Spinal cord (tissue), 9 donors: ENCODE measurements at regions not wholly inside any gene's neighbourhood (a gene's known extent, or its start where the extent isn't known, plus 50 kb on each side); places are given as distances from the start of the nearest gene placed in this dataset.
A peak's percentile ranks its signal among the peaks of the same experiment; 100 is the strongest.

Experiments
- DNase-seq, 6 donors: peaks; one replicate each; pipeline versions ENCODE4 v3.0.0 to v3.0.0-alpha.2; 2013 to 2015; ENCODE audit warnings: low spot score in 6 of 6, low read depth in 4 of 6
- H3K27ac ChIP-seq: one replicate; pipeline ENCODE4 v1.5.1; 2013; ENCODE audit warnings: low read depth, low read length, control low read depth
- H3K27me3 ChIP-seq: one replicate; pipeline ENCODE4 v1.6.1; 2013; ENCODE audit warnings: low read length; ENCODE audit not compliant: control insufficient read depth, insufficient read depth
- H3K36me3 ChIP-seq: one replicate; pipeline ENCODE4 v1.6.1; 2013; ENCODE audit warnings: low read length; ENCODE audit not compliant: control insufficient read depth, insufficient read depth
- H3K4me1 ChIP-seq: one replicate; pipeline ENCODE4 v1.6.1; 2013; ENCODE audit warnings: low read length; ENCODE audit not compliant: control insufficient read depth, insufficient read depth
- H3K4me3 ChIP-seq: one replicate; pipeline ENCODE4 v1.5.1; 2013; ENCODE audit warnings: low read depth, low read length, control low read depth
- H3K9me3 ChIP-seq: one replicate; pipeline ENCODE4 v1.6.1; 2013; ENCODE audit warnings: low read length; ENCODE audit not compliant: control insufficient read depth, insufficient read depth
- WGBS: methylation state at CpG from one replicate; pipeline ENCODE4 v1.1.5; 2013; ENCODE audit warnings: missing lambda C conversion rate; ENCODE audit not compliant: insufficient coverage; 5-methylcytosine and 5-hydroxymethylcytosine counted together
- donor health status: healthy.

DNA sequence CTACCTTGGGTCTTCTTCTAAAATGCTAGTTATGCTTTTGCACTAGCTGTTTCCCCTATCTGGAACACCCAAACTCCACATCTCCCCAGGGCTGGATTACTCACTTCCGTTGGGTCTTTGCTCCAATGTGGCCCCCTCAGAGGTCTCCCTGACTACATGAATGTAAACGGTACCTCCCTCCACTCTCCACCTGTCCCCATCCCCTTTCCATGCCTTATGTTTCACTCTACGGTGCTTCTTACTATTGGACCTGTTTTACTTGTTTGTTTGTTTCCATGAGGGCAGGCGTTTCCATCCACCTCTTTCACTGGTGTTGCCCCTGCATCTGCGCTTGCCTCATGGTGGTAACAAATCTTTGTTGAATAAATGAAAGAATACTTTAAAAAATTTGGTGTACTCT lies 256.4 kb downstream of the SNAPC1 start:
- Histone ChIP-seq H3K4me3 (no peak overlapping the region), H3K27me3 (no peaks in the 10 kb centered on the region), H3K36me3 (no peaks in the 10 kb centered on the region), H3K9me3 (no peaks in the 10 kb centered on the region), H3K4me1 (no peaks in the 10 kb centered on the region), H3K27ac (no peak overlapping the region)
- WGBS = 92% methylated on average over 2 of the region's 5 CpGs
- DNase-seq = no peak

DNA sequence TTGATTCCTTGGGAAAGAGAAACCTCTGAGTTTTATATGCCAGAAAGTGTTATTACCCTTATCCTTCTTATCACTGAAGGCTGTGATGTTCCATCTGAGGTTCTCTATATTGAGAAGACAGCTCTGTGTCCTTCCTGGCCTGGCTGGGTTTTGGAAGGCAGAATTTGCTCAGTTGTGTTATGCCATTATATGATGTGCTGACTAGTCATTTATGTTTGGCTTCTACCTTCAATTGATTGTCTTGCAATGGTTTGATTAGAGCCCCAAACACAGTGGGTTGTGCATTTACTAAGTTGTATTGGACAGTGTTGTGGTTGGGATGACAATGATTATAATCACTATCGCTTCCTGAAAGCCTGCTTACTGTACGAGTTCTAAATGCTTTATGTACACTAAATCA lies 265.7 kb downstream of the SNAPC1 start:
- H3K27ac ChIP-seq = no peak overlapping the region
- no CpG with 5 or more reads among the region's 2 CpGs for WGBS
- H3K9me3 ChIP-seq = no peaks in the 10 kb centered on the region
- H3K4me3 ChIP-seq = no peak overlapping the region
- DNase-seq = no peak
- H3K4me1 ChIP-seq = peaks cover 4% of the 10 kb centered on the region
- H3K36me3 ChIP-seq = no peaks in the 10 kb centered on the region
- no peaks in the 10 kb centered on the region for H3K27me3 ChIP-seq

DNA sequence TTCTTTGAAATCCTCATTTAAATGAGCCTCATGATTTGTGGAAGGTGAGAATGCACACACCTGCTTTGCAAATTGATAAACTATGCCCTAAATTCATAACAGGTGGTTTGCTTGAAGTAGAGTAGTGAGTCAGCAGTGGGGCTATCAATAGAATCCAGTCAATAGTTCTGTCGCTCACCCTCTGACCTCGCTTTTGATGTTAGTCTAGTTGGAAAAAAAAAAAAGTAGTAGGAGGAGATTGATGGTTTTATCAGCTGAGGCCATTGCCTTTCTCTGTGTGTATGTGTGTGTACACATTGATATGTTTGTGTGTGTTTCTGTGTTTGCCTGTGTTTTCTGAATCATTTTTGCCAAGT lies 267.3 kb downstream of the SNAPC1 start:
- no peak overlapping the region for H3K4me3 ChIP-seq
- WGBS = no CpG with 5 or more reads among the region's 2 CpGs
- no peaks in the 10 kb centered on the region for H3K36me3 ChIP-seq
- H3K27ac ChIP-seq = no peak overlapping the region
- DNase-seq = no peak
- H3K4me1 ChIP-seq = peaks cover 4% of the 10 kb centered on the region
- no peaks in the 10 kb centered on the region for H3K27me3 ChIP-seq
- no peaks in the 10 kb centered on the region for H3K9me3 ChIP-seq

DNA sequence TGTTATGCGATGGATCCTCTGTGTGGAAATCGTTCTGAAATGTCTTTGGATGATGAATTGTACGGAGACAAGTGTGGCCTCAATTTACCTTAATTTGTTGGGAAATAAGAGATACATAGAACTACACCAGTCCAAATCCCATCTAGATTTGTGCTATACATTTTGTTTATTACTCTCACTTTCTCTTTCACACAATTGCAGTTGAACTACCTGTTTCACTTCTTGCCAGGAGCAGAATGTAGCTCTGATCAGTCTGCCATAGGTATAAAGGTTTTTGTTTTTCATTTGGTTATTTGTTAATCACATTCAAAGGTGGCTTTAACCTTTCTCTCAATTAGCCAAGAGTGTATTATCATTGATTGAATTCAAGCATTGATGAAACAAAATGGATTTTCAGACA lies 268.2 kb downstream of the SNAPC1 start:
- H3K4me1 ChIP-seq = peaks cover 4% of the 10 kb centered on the region

DNA sequence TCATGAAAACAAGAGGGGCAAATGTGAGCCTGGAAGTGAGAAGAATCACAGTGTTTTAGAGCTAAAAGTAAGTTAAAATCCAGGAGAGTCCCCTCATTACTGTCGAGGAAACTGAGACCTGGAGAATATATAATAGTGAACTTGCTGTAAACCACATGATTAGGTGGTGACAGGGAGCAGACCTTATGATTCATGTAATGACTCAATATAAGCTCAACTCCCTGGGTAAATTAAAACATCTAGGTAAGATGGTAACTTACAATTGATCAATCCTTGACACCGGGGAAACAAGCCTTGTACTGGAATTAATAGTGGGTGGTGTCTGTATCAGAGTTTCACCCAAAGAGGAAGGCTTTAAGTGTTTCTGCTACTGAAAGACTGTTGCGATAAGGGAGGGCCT lies 269.3 kb downstream of the SNAPC1 start:
- H3K4me1 ChIP-seq = peaks cover 4% of the 10 kb centered on the region
- 75% methylated on average over 1 of the region's 3 CpGs for WGBS

More for the DNA sequence above, 268.2 kb downstream of the SNAPC1 start:
- DNase-seq = no peak
- Histone ChIP-seq H3K4me3 (no peak overlapping the region), H3K27ac (no peak overlapping the region), H3K27me3 (no peaks in the 10 kb centered on the region), H3K36me3 (no peaks in the 10 kb centered on the region), H3K9me3 (no peaks in the 10 kb centered on the region)
- WGBS = no CpG with 5 or more reads among the region's 3 CpGs

DNA sequence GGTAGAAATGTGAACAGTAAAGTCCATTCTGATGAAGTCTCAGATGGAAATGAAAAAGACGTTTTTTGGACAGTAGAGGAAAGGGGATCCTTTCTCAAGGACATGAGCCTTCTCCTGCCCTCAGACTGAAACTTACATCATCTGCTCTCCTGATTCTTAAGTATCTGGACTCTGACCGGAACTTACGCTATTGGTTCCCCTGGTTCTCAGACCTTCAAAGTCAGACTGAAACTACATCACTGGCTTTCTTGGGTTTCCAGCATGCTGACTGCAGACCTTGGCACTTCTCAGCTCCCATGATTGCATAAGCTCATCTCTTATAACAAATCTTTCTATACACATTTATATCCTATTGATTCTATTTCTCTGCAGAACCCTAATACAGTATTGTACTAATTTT lies 291.0 kb downstream of the SNAPC1 start:
- Histone ChIP-seq H3K9me3 (no peaks in the 10 kb centered on the region), H3K4me1 (no peaks in the 10 kb centered on the region), H3K36me3 (no peaks in the 10 kb centered on the region), H3K4me3 (no peak overlapping the region), H3K27ac (no peak overlapping the region), H3K27me3 (no peaks in the 10 kb centered on the region)
- whole genome bisulfite sequencing = 94% methylated on average over 3 of the region's 3 CpGs
- no peak for DNase-seq

More for the DNA sequence above, 269.3 kb downstream of the SNAPC1 start:
- Histone ChIP-seq H3K9me3 (no peaks in the 10 kb centered on the region), H3K27me3 (no peaks in the 10 kb centered on the region), H3K36me3 (no peaks in the 10 kb centered on the region), H3K27ac (no peak overlapping the region), H3K4me3 (no peak overlapping the region)
- DNase-seq = no peak

DNA sequence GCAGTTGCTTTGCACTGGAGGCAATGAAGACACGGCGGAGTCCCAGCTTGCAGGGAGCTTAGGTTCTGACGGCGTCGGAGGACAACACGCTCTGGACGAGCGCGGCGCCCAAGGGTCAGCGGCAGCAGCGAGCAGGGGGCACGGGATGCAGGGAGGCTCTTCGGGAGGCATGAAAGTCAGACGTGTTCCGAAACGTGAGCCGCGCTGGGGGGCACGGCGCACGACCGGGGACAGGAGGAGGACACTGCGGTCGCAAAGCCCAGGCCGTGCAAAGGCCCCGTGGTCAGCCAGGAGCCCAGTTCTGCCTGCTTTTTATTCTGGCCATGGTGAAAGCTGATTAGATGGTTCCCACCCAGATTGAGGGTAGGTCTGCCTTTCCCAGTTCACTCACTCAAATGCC lies 294.6 kb downstream of the SNAPC1 start:
- Histone ChIP-seq H3K27ac (no peak overlapping the region), H3K4me3 (no peak overlapping the region), H3K9me3 (no peaks in the 10 kb centered on the region), H3K4me1 (no peaks in the 10 kb centered on the region), H3K27me3 (no peaks in the 10 kb centered on the region), H3K36me3 (no peaks in the 10 kb centered on the region)
- WGBS = 93% methylated on average over 26 of the region's 27 CpGs
- no peak for DNase-seq

DNA sequence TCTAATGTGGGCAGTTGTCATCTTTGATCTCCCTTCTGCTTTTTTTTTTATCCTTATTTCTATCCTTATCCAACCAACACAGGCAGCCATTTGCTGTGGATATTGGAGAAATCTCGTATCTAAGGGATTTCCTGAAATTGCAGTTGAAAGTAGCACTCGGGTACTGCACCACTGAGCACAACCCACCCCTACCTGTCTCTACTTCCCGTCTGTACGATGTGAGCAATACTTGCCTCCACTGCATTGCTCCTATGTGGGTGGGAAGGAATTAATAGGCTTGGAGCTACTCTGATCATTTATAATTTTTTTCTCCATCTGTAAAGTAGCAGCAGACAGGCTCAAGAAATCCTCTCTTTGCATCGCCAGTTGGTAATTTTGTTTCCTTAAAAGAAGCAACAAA lies 300.4 kb downstream of the SNAPC1 start:
- WGBS = no CpG with 5 or more reads among the region's 5 CpGs
- H3K27me3 ChIP-seq = no peaks in the 10 kb centered on the region
- no peaks in the 10 kb centered on the region for H3K4me1 ChIP-seq
- DNase-seq = no peak
- H3K36me3 ChIP-seq = no peaks in the 10 kb centered on the region
- H3K27ac ChIP-seq = no peak overlapping the region
- no peaks in the 10 kb centered on the region for H3K9me3 ChIP-seq
- no peak overlapping the region for H3K4me3 ChIP-seq

DNA sequence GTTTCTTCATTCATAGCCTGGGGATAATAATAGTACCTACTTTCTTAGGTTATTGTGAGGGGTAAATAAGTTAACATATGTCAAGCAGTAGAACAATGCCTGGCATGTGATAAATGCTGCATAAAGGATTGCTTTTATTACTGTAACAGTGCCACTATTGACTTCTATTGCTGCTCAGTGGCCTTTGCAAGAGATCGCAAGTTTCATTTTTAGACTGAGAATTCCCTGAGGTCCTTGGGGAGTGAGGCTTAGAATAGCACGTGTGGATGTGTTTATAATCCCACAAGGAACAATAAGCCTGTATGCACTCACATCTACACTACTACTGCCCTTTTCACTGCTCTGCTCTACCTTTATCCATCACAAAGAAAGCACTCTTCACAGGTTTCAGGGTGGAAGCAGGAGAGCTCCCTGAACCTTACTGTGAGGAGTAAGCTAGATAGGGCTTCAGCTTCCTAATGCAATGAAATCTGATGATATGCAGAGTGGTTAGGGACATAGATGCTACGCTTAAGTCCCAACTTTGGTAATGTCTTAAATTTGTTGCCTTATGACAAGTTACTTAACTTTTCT lies 302.6 kb downstream of the SNAPC1 start:
- H3K36me3 ChIP-seq = no peaks in the 10 kb centered on the region
- H3K4me3 ChIP-seq = no peak overlapping the region
- H3K9me3 ChIP-seq = no peaks in the 10 kb centered on the region
- no peaks in the 10 kb centered on the region for H3K27me3 ChIP-seq
- peak in 1 of 6 donors; percentile 62 for DNase-seq
- no peaks in the 10 kb centered on the region for H3K4me1 ChIP-seq
- no peak overlapping the region for H3K27ac ChIP-seq
- no CpG with 5 or more reads among the region's 3 CpGs for WGBS

DNA sequence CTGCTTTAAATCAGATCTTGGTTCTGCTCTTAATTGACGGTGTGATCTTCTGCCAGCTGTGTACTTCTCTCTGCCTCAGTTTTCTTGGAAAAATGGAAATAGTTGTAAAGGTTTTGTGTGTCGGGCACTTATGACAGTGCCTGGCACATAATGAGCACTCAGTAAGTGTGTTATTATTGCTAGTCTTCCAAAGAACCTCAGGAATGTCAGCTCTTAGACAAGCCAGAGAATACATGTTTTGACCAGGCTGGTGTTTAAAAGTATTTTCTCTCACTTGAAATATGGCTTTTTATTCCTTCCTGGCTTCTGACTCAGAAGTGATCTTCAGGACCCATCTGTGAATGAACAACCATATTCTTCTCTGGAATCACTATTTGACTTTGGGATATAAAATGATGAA lies 304.1 kb downstream of the SNAPC1 start:
- 92% methylated on average over 2 of the region's 2 CpGs for WGBS
- H3K27me3 ChIP-seq = no peaks in the 10 kb centered on the region

More for the DNA sequence above, 304.1 kb downstream of the SNAPC1 start:
- no peaks in the 10 kb centered on the region for H3K9me3 ChIP-seq
- no peak for DNase-seq
- no peaks in the 10 kb centered on the region for H3K36me3 ChIP-seq
- no peak overlapping the region for H3K27ac ChIP-seq
- no peak overlapping the region for H3K4me3 ChIP-seq
- H3K4me1 ChIP-seq = no peaks in the 10 kb centered on the region
